ENCODE measurements at regions not wholly inside any gene's neighbourhood (a gene's known extent, or its start where the extent isn't known, plus 50 kb on each side); places are given as distances from the start of the nearest gene placed in this dataset.

DNA sequence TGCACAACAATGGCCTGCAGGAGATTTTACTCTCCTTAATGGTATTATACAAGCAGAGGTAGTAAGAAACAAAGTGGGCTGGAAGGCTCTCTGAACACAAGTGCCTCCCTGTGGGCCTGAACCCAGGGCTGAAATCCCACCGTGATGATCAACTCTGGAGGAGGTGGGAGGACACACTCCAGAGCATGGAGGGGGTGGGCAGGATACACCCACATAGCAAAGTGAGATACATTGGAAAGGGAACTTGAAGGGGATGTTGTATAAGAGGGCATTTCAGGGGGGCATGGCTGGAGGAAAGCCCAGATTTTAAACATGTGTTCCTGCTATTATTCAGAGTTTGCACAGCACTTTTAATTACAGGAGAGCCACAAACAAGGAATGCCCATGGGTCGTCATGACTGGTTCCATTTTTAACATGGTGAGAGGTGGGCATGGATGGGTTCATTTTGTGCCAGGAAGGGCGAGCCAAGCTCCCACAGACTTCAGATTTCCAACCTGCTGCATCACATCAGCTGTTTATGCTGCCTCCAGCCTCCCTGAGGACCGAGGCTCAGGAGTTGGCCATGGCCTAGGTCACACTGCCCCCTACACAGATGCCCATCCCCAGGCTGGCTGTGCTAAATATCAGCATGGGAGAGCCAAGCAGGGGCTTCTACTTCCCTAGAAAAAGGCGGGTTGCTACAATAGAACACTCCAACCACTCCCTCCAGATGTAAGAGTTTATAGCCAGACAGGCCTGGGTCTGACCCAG, 416.2 kb upstream of the ID2 start:
- BruUV-seq (replicated peaks) = no TSS peak
- no peak for ATAC-seq
- Histone ChIP-seq H3K79me2 (ENCODE audit: insufficient read depth, low read length) (no peaks in the 10 kb centered on the region), H3K4me3 (replicated peaks in 1 of 2; ENCODE audit: low read depth in 1 of 2, low read length in 2 of 2) (no peak overlapping the region), H3K27ac (ENCODE audit: low read depth, low read length) (no peak overlapping the region), H3K36me3 (ENCODE audit: control insufficient read depth in 1 of 2, insufficient read depth in 2 of 2, low read length in 2 of 2) (no peaks in the 10 kb centered on the region), H3K9me3 (ENCODE audit: control insufficient read depth in 1 of 2, insufficient read depth in 1 of 2, low read depth in 1 of 2, low read length in 2 of 2) (no peaks in the 10 kb centered on the region), H3K27me3 (ENCODE audit: insufficient read depth, low read length) (no peaks in the 10 kb centered on the region), H3K4me2 (ENCODE audit: low read length) (no peak overlapping the region), H3K9ac (ENCODE audit: low read length) (no peak overlapping the region), H2AFZ (ENCODE audit: low read depth, low read length, poor library complexity, severe bottlenecking) (no peak overlapping the region), H3K9me2 (ENCODE audit: insufficient read depth) (no peaks in the 10 kb centered on the region), H4K20me1 (ENCODE audit: insufficient read depth) (no peaks in the 10 kb centered on the region), H3K4me1 (ENCODE audit: control insufficient read depth in 1 of 2, insufficient read depth in 2 of 2, low read length in 2 of 2) (peaks cover 0 to 11% of the 10 kb centered on the region in 2 experiments; a peak in 2 of 4 replicates)
- ChIA-PET CTCF (no interaction called here), POLR2A (no interaction called here), RAD21 (ENCODE audit: low non-redundant PET in 1 of 2, low total read pairs in 2 of 2, uncharacterized antibody in 2 of 2, unreplicated experiment in 2 of 2) (interaction anchor here in 1 of 2 experiments (0.7 kb wide), 1 partner anchor 142 kb away, joined by 3 read pairs; no protein-coding TSS in a partner anchor)
- DNase-seq (ENCODE audit: low read depth, low spot score) = no peak
- intact Hi-C loops (cut with micrococcal nuclease) = no loop called here
- TF ChIP-seq TCF7L2 (IDR thresholded peaks at IDR 0.05; ENCODE audit: borderline replicate concordance, extremely low read depth, insufficient read depth, insufficient read length) = no peak
- no peak for TF ChIP-seq POLR2AphosphoS5 (IDR thresholded peaks at IDR 0.05; ENCODE audit: low read depth, low read length)
- TF ChIP-seq YY1 (IDR thresholded peaks at IDR 0.05; ENCODE audit: extremely low read depth, insufficient replicate concordance, low read depth, low read length) = no peak
- TF ChIP-seq JUND (IDR thresholded peaks at IDR 0.05) = no peak
- no peak for TF ChIP-seq CTCF (IDR thresholded peaks at IDR 0.05 in 2 of 3, conservative IDR thresholded peaks at IDR 0.05 in 1 of 3; ENCODE audit: borderline replicate concordance in 1 of 3, insufficient read depth in 1 of 3, low read depth in 2 of 3, low read length in 2 of 3)
- no peak for TF ChIP-seq RAD21 (IDR thresholded peaks at IDR 0.05; ENCODE audit: low read depth)
- no peak for TF ChIP-seq SP1 (IDR thresholded peaks at IDR 0.05; ENCODE audit: low read depth)
- no peak for TF ChIP-seq ELF1 (IDR thresholded peaks at IDR 0.05; ENCODE audit: borderline replicate concordance, low read depth)
- TF ChIP-seq SRF (IDR thresholded peaks at IDR 0.05; ENCODE audit: low read depth) = no peak
- TF ChIP-seq SIN3A (IDR thresholded peaks at IDR 0.05; ENCODE audit: low read depth) = no peak
- no peak for TF ChIP-seq EZH2phosphoT487 (IDR thresholded peaks at IDR 0.05; ENCODE audit: borderline replicate concordance)
- no peak for TF ChIP-seq CBX3 (IDR thresholded peaks at IDR 0.05; ENCODE audit: low read depth)
- TF ChIP-seq, protein P1, sequence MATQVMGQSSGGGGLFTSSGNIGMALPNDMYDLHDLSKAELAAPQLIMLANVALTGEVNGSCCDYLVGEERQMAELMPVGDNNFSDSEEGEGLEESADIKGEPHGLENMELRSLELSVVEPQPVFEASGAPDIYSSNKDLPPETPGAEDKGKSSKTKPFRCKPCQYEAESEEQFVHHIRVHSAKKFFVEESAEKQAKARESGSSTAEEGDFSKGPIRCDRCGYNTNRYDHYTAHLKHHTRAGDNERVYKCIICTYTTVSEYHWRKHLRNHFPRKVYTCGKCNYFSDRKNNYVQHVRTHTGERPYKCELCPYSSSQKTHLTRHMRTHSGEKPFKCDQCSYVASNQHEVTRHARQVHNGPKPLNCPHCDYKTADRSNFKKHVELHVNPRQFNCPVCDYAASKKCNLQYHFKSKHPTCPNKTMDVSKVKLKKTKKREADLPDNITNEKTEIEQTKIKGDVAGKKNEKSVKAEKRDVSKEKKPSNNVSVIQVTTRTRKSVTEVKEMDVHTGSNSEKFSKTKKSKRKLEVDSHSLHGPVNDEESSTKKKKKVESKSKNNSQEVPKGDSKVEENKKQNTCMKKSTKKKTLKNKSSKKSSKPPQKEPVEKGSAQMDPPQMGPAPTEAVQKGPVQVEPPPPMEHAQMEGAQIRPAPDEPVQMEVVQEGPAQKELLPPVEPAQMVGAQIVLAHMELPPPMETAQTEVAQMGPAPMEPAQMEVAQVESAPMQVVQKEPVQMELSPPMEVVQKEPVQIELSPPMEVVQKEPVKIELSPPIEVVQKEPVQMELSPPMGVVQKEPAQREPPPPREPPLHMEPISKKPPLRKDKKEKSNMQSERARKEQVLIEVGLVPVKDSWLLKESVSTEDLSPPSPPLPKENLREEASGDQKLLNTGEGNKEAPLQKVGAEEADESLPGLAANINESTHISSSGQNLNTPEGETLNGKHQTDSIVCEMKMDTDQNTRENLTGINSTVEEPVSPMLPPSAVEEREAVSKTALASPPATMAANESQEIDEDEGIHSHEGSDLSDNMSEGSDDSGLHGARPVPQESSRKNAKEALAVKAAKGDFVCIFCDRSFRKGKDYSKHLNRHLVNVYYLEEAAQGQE (IDR thresholded peaks at IDR 0.05; ENCODE audit: low read depth) = no peak
- no peak for TF ChIP-seq FOSL1 (IDR thresholded peaks at IDR 0.05; ENCODE audit: low read depth)
- TF ChIP-seq ZFX (IDR thresholded peaks at IDR 0.05) = no peak
- TF ChIP-seq ZBTB33 (IDR thresholded peaks at IDR 0.05; ENCODE audit: extremely low read depth, insufficient replicate concordance, low read length) = no peak
- no peak for TF ChIP-seq POLR2A (IDR thresholded peaks at IDR 0.05; ENCODE audit: borderline replicate concordance, extremely low read depth, insufficient read depth, insufficient read length)
- no peak for TF ChIP-seq MAX (IDR thresholded peaks at IDR 0.05)
- TF ChIP-seq, protein P2, sequence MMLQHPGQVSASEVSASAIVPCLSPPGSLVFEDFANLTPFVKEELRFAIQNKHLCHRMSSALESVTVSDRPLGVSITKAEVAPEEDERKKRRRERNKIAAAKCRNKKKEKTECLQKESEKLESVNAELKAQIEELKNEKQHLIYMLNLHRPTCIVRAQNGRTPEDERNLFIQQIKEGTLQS (IDR thresholded peaks at IDR 0.05) = no peak
